Endothelial cell (in vitro differentiated cells): ENCODE measurements at regions not wholly inside any gene's neighbourhood (a gene's known extent, or its start where the extent isn't known, plus 50 kb on each side); places are given as distances from the start of the nearest gene placed in this dataset.

Source experiments
- DNase-seq: peaks from one replicate; pipeline ENCODE4 v3.0.0; 2021; ENCODE audit warnings: low spot score
- H3K27ac Mint-ChIP-seq: one replicate; pipeline ENCODE4 v1.8.0; 2021; ENCODE audit warnings: mixed read lengths, inconsistent platforms; ENCODE audit not compliant: unreplicated experiment
- H3K27me3 Mint-ChIP-seq: one replicate; pipeline ENCODE4 v1.8.0; 2021; ENCODE audit warnings: mild to moderate bottlenecking, moderate library complexity, mixed read lengths, inconsistent platforms; ENCODE audit not compliant: unreplicated experiment
- H3K36me3 Mint-ChIP-seq: one replicate; pipeline ENCODE4 v1.8.0; 2021; ENCODE audit warnings: mild to moderate bottlenecking, low read depth, mixed read lengths, inconsistent platforms; ENCODE audit not compliant: unreplicated experiment
- H3K4me1 Mint-ChIP-seq: one replicate; pipeline ENCODE4 v1.8.0; 2021; ENCODE audit warnings: mild to moderate bottlenecking, mixed read lengths, inconsistent platforms; ENCODE audit not compliant: unreplicated experiment
- H3K4me3 Mint-ChIP-seq: one replicate; pipeline ENCODE4 v1.8.0; 2021; ENCODE audit warnings: mild to moderate bottlenecking, mixed read lengths, inconsistent platforms; ENCODE audit not compliant: unreplicated experiment
- H3K9me3 Mint-ChIP-seq: one replicate; pipeline ENCODE4 v1.8.0; 2021; ENCODE audit warnings: mixed read lengths, inconsistent platforms; ENCODE audit not compliant: unreplicated experiment
- TF ChIP-seq, protein P1 (sequence below): fragments of 200-600 bp; sonication (generic); IDR thresholded peaks from one replicate; pipeline ENCODE4 v1.5.0; 2021; ENCODE audit warnings: antibody characterized with exemption; ENCODE audit not compliant: unreplicated experiment

DNA sequence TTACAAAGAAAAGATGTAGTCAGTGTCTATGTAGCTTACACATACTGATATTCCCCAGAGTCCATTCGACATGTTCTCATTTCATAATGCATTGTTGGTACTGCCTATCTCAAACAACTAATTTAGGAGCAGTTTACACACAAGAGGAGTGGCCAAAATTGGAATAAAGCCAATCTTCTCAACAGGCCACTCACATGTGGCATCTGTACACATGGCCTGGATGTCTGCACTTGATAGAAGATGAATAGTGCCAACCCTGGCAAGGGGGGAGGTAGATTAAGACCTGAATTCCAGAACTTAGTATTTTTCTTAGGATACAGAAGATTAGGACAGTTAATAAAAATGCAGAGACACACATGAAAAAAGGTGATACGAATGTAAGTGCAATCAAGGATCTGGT, 125.3 kb upstream of the STARD3NL start:
- Mint-ChIP-seq H3K9me3 (peaks cover 3% of the 10 kb centered on the region), H3K36me3 (peaks cover 4% of the 10 kb centered on the region), H3K27me3 (peaks cover 5% of the 10 kb centered on the region)

DNA sequence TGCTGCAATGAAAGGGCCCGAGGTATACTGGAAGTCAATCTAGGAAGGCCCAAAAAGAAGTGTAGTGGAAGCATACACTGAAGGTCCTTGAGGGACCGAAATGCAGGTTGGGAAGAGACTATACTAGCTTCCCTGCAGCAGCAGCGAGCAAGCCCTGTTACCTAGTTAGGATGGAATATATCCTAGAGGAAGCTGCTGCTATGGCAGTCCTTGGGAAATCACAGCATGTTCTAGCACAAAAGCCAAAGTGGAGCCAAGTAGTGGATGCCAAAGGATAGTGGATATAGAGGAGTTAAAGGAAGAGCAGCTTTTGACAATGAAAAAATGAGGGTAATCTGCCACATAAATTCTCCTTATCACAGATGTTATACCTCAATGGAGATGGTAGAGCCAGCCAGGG, 123.8 kb upstream of the STARD3NL start:
- Mint-ChIP-seq H3K27ac (no peak overlapping the region), H3K4me1 (no peaks in the 10 kb centered on the region), H3K9me3 (peaks cover 2% of the 10 kb centered on the region), H3K27me3 (peaks cover 5% of the 10 kb centered on the region), H3K4me3 (no peak overlapping the region), H3K36me3 (peaks cover 2% of the 10 kb centered on the region)
- DNase-seq: no peak
- TF ChIP-seq, protein P1, sequence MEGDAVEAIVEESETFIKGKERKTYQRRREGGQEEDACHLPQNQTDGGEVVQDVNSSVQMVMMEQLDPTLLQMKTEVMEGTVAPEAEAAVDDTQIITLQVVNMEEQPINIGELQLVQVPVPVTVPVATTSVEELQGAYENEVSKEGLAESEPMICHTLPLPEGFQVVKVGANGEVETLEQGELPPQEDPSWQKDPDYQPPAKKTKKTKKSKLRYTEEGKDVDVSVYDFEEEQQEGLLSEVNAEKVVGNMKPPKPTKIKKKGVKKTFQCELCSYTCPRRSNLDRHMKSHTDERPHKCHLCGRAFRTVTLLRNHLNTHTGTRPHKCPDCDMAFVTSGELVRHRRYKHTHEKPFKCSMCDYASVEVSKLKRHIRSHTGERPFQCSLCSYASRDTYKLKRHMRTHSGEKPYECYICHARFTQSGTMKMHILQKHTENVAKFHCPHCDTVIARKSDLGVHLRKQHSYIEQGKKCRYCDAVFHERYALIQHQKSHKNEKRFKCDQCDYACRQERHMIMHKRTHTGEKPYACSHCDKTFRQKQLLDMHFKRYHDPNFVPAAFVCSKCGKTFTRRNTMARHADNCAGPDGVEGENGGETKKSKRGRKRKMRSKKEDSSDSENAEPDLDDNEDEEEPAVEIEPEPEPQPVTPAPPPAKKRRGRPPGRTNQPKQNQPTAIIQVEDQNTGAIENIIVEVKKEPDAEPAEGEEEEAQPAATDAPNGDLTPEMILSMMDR: no peak

More for the DNA sequence above, 125.3 kb upstream of the STARD3NL start:
- no peak for DNase-seq
- H3K4me3 Mint-ChIP-seq: no peak overlapping the region
- H3K4me1 Mint-ChIP-seq: no peaks in the 10 kb centered on the region
- TF ChIP-seq, protein P1: no peak
- H3K27ac Mint-ChIP-seq: no peak overlapping the region

DNA sequence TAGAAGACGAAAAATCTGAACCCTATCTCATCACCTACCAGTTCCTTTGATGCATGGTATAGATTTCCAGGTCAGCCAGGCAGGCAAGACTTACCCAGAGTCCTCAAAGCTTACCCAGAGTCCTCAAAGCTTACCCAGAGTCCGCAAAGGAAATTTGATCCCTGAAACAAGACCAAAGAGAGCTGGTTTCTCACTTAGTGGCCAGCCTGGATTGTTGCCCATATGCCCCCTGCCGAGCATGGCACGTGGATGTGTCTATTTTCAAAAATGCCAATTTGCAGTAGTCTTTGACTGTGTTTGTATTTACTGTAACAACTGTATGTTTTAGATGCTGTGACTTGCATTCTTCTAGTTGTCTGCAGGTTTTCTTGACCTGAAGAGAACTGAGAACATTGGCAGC, 120.2 kb upstream of the STARD3NL start:
- no peak overlapping the region for H3K4me3 Mint-ChIP-seq
- H3K9me3 Mint-ChIP-seq: no peaks in the 10 kb centered on the region
- no peak for DNase-seq
- H3K27me3 Mint-ChIP-seq: no peaks in the 10 kb centered on the region
- H3K4me1 Mint-ChIP-seq: peaks cover 5% of the 10 kb centered on the region
- TF ChIP-seq, protein P1: no peak
- H3K36me3 Mint-ChIP-seq: no peaks in the 10 kb centered on the region
- H3K27ac Mint-ChIP-seq: no peak overlapping the region

DNA sequence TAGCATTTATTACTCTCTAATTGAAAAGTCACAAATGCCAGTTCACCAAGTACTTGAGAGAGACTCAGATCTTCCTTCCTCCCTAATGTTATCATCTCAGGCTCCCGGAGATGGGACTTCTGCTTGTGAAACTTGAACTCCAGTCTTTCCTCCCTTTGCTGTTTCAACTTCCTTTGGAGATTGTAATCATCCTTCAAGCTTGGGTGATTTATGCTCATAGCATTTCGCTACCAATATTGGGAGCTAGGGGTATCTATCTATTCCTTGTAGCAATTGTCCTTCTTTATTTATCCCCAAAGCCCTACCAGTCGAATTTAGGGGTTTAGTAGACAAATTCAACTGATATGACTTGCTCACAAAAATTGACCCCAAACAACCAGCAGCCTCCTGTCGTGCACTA, 117.9 kb upstream of the STARD3NL start:
- TF ChIP-seq, protein P1: no peak
- H3K4me3 Mint-ChIP-seq: no peak overlapping the region
- no peaks in the 10 kb centered on the region for H3K36me3 Mint-ChIP-seq
- H3K4me1 Mint-ChIP-seq: peaks cover 5% of the 10 kb centered on the region
- DNase-seq: no peak
- H3K27me3 Mint-ChIP-seq: no peaks in the 10 kb centered on the region
- no peak overlapping the region for H3K27ac Mint-ChIP-seq
- H3K9me3 Mint-ChIP-seq: no peaks in the 10 kb centered on the region

DNA sequence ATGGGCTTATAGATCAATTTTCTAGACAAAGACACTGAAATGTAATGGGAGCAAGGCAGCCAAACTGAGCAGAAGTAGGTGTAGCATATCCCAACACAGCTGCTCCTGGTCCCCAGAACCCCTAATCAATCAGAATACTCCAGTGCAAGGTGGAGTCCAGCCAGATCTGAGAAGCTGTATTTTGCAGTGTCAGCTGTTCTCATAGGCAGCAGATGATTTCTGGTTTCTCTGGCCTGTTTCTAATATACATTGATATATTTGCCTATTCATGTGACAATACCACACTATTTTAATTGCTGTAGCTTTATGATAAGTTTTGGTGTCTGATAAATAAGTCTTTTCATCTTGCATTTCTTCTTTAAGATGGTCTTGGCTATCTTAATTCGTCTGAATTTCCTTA, 117.4 kb upstream of the STARD3NL start:
- no peaks in the 10 kb centered on the region for H3K36me3 Mint-ChIP-seq
- H3K9me3 Mint-ChIP-seq: no peaks in the 10 kb centered on the region
- peaks cover 5% of the 10 kb centered on the region for H3K4me1 Mint-ChIP-seq
- TF ChIP-seq, protein P1: no peak
- H3K4me3 Mint-ChIP-seq: no peak overlapping the region
- H3K27ac Mint-ChIP-seq: no peak overlapping the region
- H3K27me3 Mint-ChIP-seq: no peaks in the 10 kb centered on the region
- DNase-seq: no peak
